ENCODE measurements at regions not wholly inside any gene's neighbourhood (a gene's known extent, or its start where the extent isn't known, plus 50 kb on each side); places are given as distances from the start of the nearest gene placed in this dataset.

GRCh38 chr16:55255733-55256282 lies 68.2 kb upstream of the IRX6 start:
- DNase-seq (ENCODE audit: low read depth in 2 of 3, low spot score in 2 of 3), result no peak

GRCh38 chr16:55256412-55257016 lies 67.5 kb upstream of the IRX6 start:
- DNase-seq (ENCODE audit: low read depth in 2 of 3, low spot score in 2 of 3), result no peak

- DNase-seq (ENCODE audit: low read depth in 2 of 3, low spot score in 2 of 3), result peak in 2 of 3 donors; percentile 53 to 75
Measured at GRCh38 chr16:55257966-55258613, 65.9 kb upstream of the IRX6 start.

- no peak for DNase-seq (ENCODE audit: low read depth in 2 of 3, low spot score in 2 of 3)
Measured at GRCh38 chr16:55261301-55261700, 62.7 kb upstream of the IRX6 start.

GRCh38 chr16:55263271-55264250 lies 60.4 kb upstream of the IRX6 start:
- DNase-seq (ENCODE audit: low read depth in 2 of 3, low spot score in 2 of 3), result no peak

GRCh38 chr16:55264949-55265348 lies 59.1 kb upstream of the IRX6 start:
- DNase-seq (ENCODE audit: low read depth in 2 of 3, low spot score in 2 of 3), result no peak

- no peak for DNase-seq (ENCODE audit: low read depth in 2 of 3, low spot score in 2 of 3)
Measured at GRCh38 chr16:55265926-55266325, 58.1 kb upstream of the IRX6 start.

- DNase-seq (ENCODE audit: low read depth in 2 of 3, low spot score in 2 of 3), result no peak
Measured at GRCh38 chr16:55271945-55272513, 52.0 kb upstream of the IRX6 start.

GRCh38 chr16:55272744-55273143 lies 51.3 kb upstream of the IRX6 start:
- no peak for DNase-seq (ENCODE audit: low read depth in 2 of 3, low spot score in 2 of 3)

- no peak for DNase-seq (ENCODE audit: low read depth in 2 of 3, low spot score in 2 of 3)
Measured at GRCh38 chr16:55273356-55273755, 50.6 kb upstream of the IRX6 start.

GRCh38 chr16:55273959-55274358 lies 50.0 kb upstream of the IRX6 start:
- DNase-seq (ENCODE audit: low read depth in 2 of 3, low spot score in 2 of 3), result no peak
